ENCODE measurements at regions not wholly inside any gene's neighbourhood (a gene's known extent, or its start where the extent isn't known, plus 50 kb on each side); places are given as distances from the start of the nearest gene placed in this dataset.
"Not testable (repeated sequence)": the region's sequence is repeated elsewhere in the genome, so short reads cannot be mapped to it uniquely, and the experiment has no call there.

- DNase-seq (ENCODE audit: low spot score), result no peak
Measured at GRCh38 chr5:164998590-164998989, 1493.2 kb downstream of the MAT2B start.

- DNase-seq (ENCODE audit: low spot score), result no peak
Measured at GRCh38 chr5:165000479-165001190, 1495.2 kb downstream of the MAT2B start.

GRCh38 chr5:165003283-165003682 lies 1497.9 kb downstream of the MAT2B start:
- no peak for DNase-seq (ENCODE audit: low spot score)

GRCh38 chr5:165004175-165004574 lies 1498.8 kb downstream of the MAT2B start:
- no peak for DNase-seq (ENCODE audit: low spot score)

- DNase-seq (ENCODE audit: low spot score), result no peak
Measured at GRCh38 chr5:165014439-165014838, 1509.0 kb downstream of the MAT2B start.

- DNase-seq (ENCODE audit: low spot score), result no peak
Measured at GRCh38 chr5:165015126-165015525, 1509.7 kb downstream of the MAT2B start.

GRCh38 chr5:165015547-165015946 lies 1510.1 kb downstream of the MAT2B start:
- no peak for DNase-seq (ENCODE audit: low spot score)

GRCh38 chr5:165026971-165027370 lies 1521.6 kb downstream of the MAT2B start:
- no peak for DNase-seq (ENCODE audit: low spot score)

GRCh38 chr5:165028356-165028755 lies 1522.9 kb downstream of the MAT2B start:
- DNase-seq (ENCODE audit: low spot score), result no peak

GRCh38 chr5:165029099-165029870 lies 1523.9 kb downstream of the MAT2B start:
- no peak for DNase-seq (ENCODE audit: low spot score)

GRCh38 chr5:165030971-165031370 lies 1525.6 kb downstream of the MAT2B start:
- no peak for DNase-seq (ENCODE audit: low spot score)

GRCh38 chr5:165031371-165031770 lies 1526.0 kb downstream of the MAT2B start:
- DNase-seq (ENCODE audit: low spot score), result no peak

- no peak for DNase-seq (ENCODE audit: low spot score)
Measured at GRCh38 chr5:165035520-165035919, 1530.1 kb downstream of the MAT2B start.

- DNase-seq (ENCODE audit: low spot score), result no peak
Measured at GRCh38 chr5:165039748-165040147, 1534.3 kb downstream of the MAT2B start.

GRCh38 chr5:165045941-165046340 lies 1540.5 kb downstream of the MAT2B start:
- not testable (repeated sequence) for DNase-seq (ENCODE audit: low spot score)

GRCh38 chr5:165055476-165055875 lies 1550.1 kb downstream of the MAT2B start:
- DNase-seq (ENCODE audit: low spot score), result no peak

- DNase-seq (ENCODE audit: low spot score), result no peak
Measured at GRCh38 chr5:165057145-165057544, 1551.7 kb downstream of the MAT2B start.

- DNase-seq (ENCODE audit: low spot score), result no peak
Measured at GRCh38 chr5:165066751-165067385, 1561.4 kb downstream of the MAT2B start.

- DNase-seq (ENCODE audit: low spot score), result no peak
Measured at GRCh38 chr5:165076686-165077085, 1571.3 kb downstream of the MAT2B start.

- DNase-seq (ENCODE audit: low spot score), result no peak
Measured at GRCh38 chr5:165079389-165079788, 1574.0 kb downstream of the MAT2B start.

- DNase-seq (ENCODE audit: low spot score), result no peak
Measured at GRCh38 chr5:165083394-165083793, 1578.0 kb downstream of the MAT2B start.

GRCh38 chr5:165086465-165086864 lies 1581.0 kb downstream of the MAT2B start:
- DNase-seq (ENCODE audit: low spot score), result no peak

- no peak for DNase-seq (ENCODE audit: low spot score)
Measured at GRCh38 chr5:165094782-165095181, 1589.4 kb downstream of the MAT2B start.

Measured in GM03348 (cell line).